NOMO-1 (cell line): ENCODE measurements at regions not wholly inside any gene's neighbourhood (a gene's known extent, or its start where the extent isn't known, plus 50 kb on each side); places are given as distances from the start of the nearest gene placed in this dataset.
"Not testable (repeated sequence)": the region's sequence is repeated elsewhere in the genome, so short reads cannot be mapped to it uniquely, and the experiment has no call there.

ENCODE experiments used
- DNase-seq, 2 experiments: peaks; one replicate each; lab custom pipeline; 2025; ENCODE audit not compliant: unreplicated experiment in 2 of 2; lab: John Stamatoyannopoulos, UW

- peak; percentile 54 to 83 for DNase-seq
Observed at GRCh38 chr13:58324161-58324560, 692.6 kb downstream of the PCDH17 start.

- DNase-seq, result no peak
Observed at GRCh38 chr13:58329746-58330145, 698.2 kb downstream of the PCDH17 start.

DNA sequence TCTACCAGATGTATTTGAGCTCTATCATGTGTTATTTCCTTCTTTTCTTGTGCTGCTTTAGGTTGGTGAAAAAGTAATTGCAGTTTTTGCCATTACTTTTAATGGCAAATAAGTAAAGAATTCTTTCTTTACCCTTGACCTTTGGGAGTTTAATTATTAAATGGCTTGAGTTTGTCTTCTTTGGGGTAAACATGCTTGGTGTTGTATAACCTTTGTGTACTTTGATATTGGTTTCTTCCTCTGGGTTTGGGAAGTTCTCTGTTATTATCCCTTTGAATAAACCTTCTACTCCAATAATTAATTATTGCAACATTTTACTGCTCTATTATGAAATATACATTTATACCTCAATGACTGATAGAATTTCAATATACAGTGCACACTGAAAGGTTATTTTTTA lies 709.4 kb downstream of the PCDH17 start:
- no peak for DNase-seq

- DNase-seq, result no peak
Observed at GRCh38 chr13:58341318-58341717, 709.8 kb downstream of the PCDH17 start.

DNA sequence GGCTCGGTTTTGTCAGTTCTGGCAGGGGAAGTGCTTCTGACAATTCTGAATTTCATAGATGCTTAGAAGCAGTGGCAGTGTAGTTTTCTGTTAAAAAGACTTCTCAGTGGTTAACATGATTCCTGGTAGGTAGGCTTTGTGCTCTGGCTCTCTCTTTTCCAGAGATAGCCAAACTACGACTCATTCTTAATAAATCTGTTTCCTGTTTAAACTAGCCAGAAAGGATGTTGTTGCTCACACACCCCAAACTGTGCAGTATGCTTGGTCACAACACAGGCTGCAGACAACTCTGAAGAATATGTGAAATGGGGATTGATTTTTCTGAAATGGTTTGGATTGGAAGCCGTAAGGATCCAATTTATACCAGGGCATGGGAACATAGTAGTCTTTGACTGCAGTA lies 711.5 kb downstream of the PCDH17 start:
- no peak for DNase-seq

DNA sequence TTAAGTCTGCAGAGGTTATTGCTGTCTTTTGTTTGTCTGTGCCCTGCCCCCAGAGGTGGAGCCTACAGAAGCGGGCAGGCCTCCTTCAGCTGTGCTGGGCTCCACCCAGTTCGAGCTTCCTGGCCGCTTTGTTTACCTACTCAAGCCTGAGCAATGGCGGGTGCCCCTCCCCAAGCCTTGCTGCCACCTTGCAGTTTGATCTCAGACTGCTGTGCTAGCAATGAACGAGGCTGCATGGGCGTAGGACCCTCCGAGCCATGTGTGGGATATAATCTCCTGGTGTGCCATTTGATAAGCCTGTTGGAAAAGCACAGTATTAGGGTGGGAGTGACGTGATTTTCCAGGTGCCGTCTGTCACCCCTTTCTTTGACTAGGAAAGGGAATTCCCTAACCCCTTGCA lies 720.6 kb downstream of the PCDH17 start:
- not testable (repeated sequence) for DNase-seq

GRCh38 chr13:58369936-58370335 lies 738.4 kb downstream of the PCDH17 start:
- no peak for DNase-seq

GRCh38 chr13:58376349-58376748 lies 744.8 kb downstream of the PCDH17 start:
- DNase-seq, result no peak

GRCh38 chr13:58376775-58377174 lies 745.2 kb downstream of the PCDH17 start:
- peak; percentile 11 to 57 for DNase-seq

- no peak for DNase-seq
Observed at GRCh38 chr13:58379221-58379620, 747.7 kb downstream of the PCDH17 start.

DNA sequence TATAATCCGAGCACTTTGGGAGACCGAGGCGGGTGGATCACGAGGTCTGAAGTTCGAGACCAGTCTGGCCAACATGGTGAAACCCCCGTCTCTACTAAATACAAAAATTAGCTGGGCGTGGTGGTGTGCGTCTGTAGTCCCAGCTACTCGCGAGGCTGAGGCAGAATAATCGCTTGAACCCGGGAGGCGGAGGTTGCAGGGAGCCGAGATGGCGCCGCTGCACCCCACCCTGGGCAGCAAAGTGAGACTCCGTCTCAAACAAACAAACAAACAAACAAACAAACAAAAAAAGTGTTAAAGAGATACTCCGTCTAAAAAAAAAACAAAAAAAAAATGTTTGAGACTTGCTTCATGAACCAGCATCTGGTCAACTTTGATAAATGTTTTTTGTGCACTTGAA lies 753.8 kb downstream of the PCDH17 start:
- not testable (repeated sequence) for DNase-seq

DNA sequence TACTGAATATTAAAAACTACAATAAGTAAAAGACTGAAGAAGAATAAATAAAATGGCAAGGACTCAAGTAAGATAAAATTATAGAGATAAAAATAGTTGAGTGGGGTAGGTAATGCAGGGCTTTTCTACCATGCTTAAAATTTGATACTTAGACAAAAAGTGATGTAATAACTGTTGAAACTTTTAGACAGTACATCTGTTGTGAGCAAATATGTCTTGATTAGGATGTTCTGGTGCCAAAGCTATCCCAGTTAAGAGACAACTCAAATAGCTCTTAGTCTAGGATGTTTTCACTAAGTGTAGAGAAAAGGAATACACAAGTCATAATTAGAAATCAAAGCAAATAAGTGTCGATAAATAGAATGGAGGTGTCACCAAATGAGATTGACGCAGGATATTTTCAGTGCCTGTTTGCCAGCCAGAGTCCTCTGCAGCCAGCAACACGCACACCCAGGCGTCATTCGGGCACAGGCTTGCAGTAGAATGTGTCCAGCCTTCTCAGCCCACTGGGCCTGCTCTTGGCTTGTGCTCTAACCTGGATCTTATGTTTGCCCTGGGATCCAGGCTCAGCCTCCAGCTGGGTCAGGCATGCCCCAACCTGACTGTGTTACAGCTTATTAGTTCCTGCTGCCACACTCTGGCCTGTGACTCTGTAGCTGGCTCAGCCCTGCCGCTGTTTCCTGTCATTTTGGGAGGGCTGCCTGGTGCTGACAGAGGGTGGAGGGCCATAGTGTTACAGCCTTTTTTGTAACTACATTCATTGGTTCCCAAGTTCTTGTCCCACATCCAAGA lies 766.2 kb downstream of the PCDH17 start:
- no peak for DNase-seq

DNA sequence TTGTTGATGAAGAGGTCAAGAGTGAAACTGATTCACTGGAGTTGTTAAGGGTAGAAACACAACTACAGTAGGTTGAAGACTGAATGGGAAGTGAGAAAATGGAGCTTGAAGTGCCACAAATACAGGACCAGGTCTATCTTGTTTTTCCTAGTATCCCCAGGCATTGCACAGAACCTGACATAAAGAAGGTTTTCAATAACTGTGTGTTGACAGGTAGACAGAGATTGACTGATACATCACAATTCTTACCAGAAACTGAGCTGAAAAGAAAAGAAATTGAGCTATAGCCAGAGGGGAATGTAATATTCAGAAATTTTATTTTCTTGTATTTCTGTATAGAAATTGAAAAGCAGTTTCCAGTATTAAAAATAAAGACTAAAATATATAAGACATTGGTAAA lies 767.7 kb downstream of the PCDH17 start:
- no peak for DNase-seq

GRCh38 chr13:58406545-58406944 lies 775.0 kb downstream of the PCDH17 start:
- no peak for DNase-seq

DNA sequence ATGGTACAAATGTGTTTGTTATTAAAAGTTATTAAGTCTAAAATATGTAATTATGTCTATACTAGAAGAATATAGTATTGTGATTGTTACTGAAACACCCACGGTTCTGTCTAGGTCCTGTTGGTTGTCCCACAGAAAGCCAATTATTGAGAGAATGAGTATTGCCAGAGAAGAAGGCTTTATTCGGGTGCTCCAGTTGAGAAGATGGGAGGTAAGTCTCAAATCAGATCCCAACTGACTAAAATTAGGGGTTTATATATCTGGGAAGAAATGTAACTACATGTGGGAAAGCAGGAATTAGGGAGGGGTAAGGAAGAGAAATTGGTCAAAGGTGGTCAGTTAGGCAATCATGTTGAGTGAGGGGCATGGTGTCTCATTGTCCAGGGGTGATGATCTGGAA lies 798.4 kb downstream of the PCDH17 start:
- no peak for DNase-seq

- DNase-seq, result no peak
Observed at GRCh38 chr13:58434943-58435342, 803.4 kb downstream of the PCDH17 start.

- DNase-seq, result no peak
Observed at GRCh38 chr13:58437427-58437826, 805.9 kb downstream of the PCDH17 start.

- DNase-seq, result no peak
Observed at GRCh38 chr13:58446979-58447378, 815.4 kb downstream of the PCDH17 start.

GRCh38 chr13:58452123-58452623 lies 820.6 kb downstream of the PCDH17 start:
- DNase-seq, result no peak

DNA sequence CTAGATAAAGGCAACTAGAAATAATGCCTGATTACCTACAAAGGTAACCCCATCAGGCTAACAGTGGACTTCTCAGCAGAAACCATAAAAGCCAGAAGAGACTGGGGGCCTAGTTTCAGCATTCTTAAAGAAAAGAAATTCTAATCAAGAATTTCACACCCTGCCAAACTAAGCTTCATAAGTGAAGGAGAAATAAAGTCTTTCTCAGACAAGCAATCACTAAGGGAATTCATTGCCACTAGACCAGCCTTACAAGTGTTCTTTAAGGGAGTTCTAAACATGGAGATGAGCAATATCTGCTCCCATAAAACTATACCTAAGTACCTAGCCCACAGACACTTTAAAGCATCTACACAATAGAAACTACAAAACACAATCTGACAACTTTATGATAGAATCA lies 823.5 kb downstream of the PCDH17 start:
- no peak for DNase-seq

DNA sequence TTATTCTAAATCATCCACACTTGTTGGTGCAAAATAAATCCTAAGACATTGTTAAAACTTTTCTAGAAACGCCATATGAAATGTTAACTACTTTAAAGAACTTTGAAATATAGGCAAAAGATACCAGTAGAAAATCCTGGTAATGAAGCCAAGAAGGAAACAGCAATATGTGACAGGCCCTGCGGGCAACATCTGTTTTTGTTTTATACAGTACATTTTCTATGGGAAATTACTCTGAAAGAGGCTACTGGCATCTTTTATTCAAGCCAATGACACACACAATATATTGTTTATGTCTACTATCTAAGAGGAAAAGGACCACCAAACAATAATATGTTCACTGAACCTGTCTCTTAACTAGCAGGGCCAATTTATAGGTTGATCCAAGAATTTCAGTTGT lies 829.7 kb downstream of the PCDH17 start:
- DNase-seq, result no peak

GRCh38 chr13:58463841-58464240 lies 832.3 kb downstream of the PCDH17 start:
- DNase-seq, result no peak

DNA sequence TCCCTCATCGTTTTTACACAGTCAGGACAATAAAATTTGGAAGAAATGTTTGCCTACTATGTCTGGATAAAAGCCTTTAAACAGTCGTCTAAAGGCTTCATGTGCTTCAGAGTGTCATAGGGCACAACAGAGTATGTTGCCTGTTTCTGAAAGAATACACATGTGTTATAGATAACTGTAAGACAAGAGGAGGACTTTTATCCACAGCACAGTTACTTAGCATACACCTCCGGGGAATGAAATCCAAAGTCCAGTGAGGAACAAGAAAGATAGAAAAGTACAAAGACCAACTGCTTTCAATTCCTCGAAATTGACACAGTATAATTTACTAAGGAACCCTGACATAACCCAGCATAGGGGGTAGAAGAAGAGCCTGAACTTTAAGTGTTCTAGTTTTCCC lies 835.6 kb downstream of the PCDH17 start:
- DNase-seq, result no peak
